ENCODE measurements at regions not wholly inside any gene's neighbourhood (a gene's known extent, or its start where the extent isn't known, plus 50 kb on each side); places are given as distances from the start of the nearest gene placed in this dataset.
A peak's percentile ranks its signal among the peaks of the same experiment; 100 is the strongest.
"Not testable (repeated sequence)": the region's sequence is repeated elsewhere in the genome, so short reads cannot be mapped to it uniquely, and the experiment has no call there.

- ATAC-seq: peak; percentile 24
- Mint-ChIP-seq H3K4me1 (no peaks in the 10 kb centered on the region), H3K27ac (no peak overlapping the region), H3K4me3 (no peak overlapping the region), H3K36me3 (no peaks in the 10 kb centered on the region), H3K9me3 (peaks cover 7% of the 10 kb centered on the region)
- no peak for DNase-seq (ENCODE audit: low spot score in 2 of 2)
These were observed 108.8 kb upstream of the CENPE start for GRCh38 chr4:103306870-103307375.

GRCh38 chr4:103305355-103305754, 107.2 kb upstream of the CENPE start:
- Mint-ChIP-seq H3K27ac (no peak overlapping the region), H3K36me3 (no peaks in the 10 kb centered on the region), H3K9me3 (peaks cover 7% of the 10 kb centered on the region), H3K4me3 (no peak overlapping the region), H3K4me1 (no peaks in the 10 kb centered on the region)
- ATAC-seq: no peak
- no peak for DNase-seq (ENCODE audit: low spot score in 2 of 2)

GRCh38 chr4:103303011-103303410, 104.9 kb upstream of the CENPE start:
- DNase-seq (ENCODE audit: low spot score in 2 of 2): no peak
- no peaks in the 10 kb centered on the region for H3K36me3 Mint-ChIP-seq
- no peak for ATAC-seq
- H3K27ac Mint-ChIP-seq: no peak overlapping the region
- no peaks in the 10 kb centered on the region for H3K4me1 Mint-ChIP-seq
- H3K9me3 Mint-ChIP-seq: no peaks in the 10 kb centered on the region
- no peak overlapping the region for H3K4me3 Mint-ChIP-seq

- Mint-ChIP-seq H3K9me3 (no peaks in the 10 kb centered on the region), H3K4me1 (no peaks in the 10 kb centered on the region), H3K4me3 (no peak overlapping the region), H3K36me3 (no peaks in the 10 kb centered on the region), H3K27ac (no peak overlapping the region)
- ATAC-seq (no peak), DNase-seq (ENCODE audit: low spot score in 2 of 2) (no peak)
These were observed 94.8 kb upstream of the CENPE start for GRCh38 chr4:103292959-103293358.

GRCh38 chr4:103292373-103292772, 94.2 kb upstream of the CENPE start:
- Mint-ChIP-seq H3K27ac (no peak overlapping the region), H3K4me1 (no peaks in the 10 kb centered on the region), H3K9me3 (no peaks in the 10 kb centered on the region), H3K36me3 (no peaks in the 10 kb centered on the region), H3K4me3 (no peak overlapping the region)
- DNase-seq (ENCODE audit: low spot score in 2 of 2): no peak
- ATAC-seq: no peak

- H3K9me3 Mint-ChIP-seq: no peaks in the 10 kb centered on the region
- H3K4me1 Mint-ChIP-seq: no peaks in the 10 kb centered on the region
- DNase-seq (ENCODE audit: low spot score in 2 of 2): no peak
- ATAC-seq: no peak
- H3K36me3 Mint-ChIP-seq: no peaks in the 10 kb centered on the region
- no peak overlapping the region for H3K27ac Mint-ChIP-seq
- H3K4me3 Mint-ChIP-seq: no peak overlapping the region
These were observed 91.0 kb upstream of the CENPE start for GRCh38 chr4:103289186-103289585.

GRCh38 chr4:103272174-103272573, 74.0 kb upstream of the CENPE start:
- DNase-seq (ENCODE audit: low spot score in 2 of 2) (no peak), ATAC-seq (no peak)
- Mint-ChIP-seq H3K9me3 (no peaks in the 10 kb centered on the region), H3K27ac (no peak overlapping the region), H3K4me1 (no peaks in the 10 kb centered on the region), H3K36me3 (no peaks in the 10 kb centered on the region), H3K4me3 (no peak overlapping the region)

GRCh38 chr4:103268746-103269145, 70.6 kb upstream of the CENPE start:
- Mint-ChIP-seq H3K36me3 (no peaks in the 10 kb centered on the region), H3K4me3 (no peak overlapping the region), H3K9me3 (no peaks in the 10 kb centered on the region), H3K27ac (no peak overlapping the region), H3K4me1 (no peaks in the 10 kb centered on the region)
- ATAC-seq: no peak
- no peak for DNase-seq (ENCODE audit: low spot score in 2 of 2)

GRCh38 chr4:103264905-103265304, 66.8 kb upstream of the CENPE start:
- ATAC-seq (no peak), DNase-seq (ENCODE audit: low spot score in 2 of 2) (no peak)
- Mint-ChIP-seq H3K36me3 (no peaks in the 10 kb centered on the region), H3K4me3 (no peak overlapping the region), H3K4me1 (no peaks in the 10 kb centered on the region), H3K27ac (no peak overlapping the region), H3K9me3 (no peaks in the 10 kb centered on the region)

- H3K4me3 Mint-ChIP-seq; DNase-seq (ENCODE audit: low spot score in 2 of 2); H3K4me1 Mint-ChIP-seq; ATAC-seq; H3K9me3 Mint-ChIP-seq; H3K36me3 Mint-ChIP-seq; H3K27ac Mint-ChIP-seq: not testable (repeated sequence)
These were observed 57.9 kb upstream of the CENPE start for GRCh38 chr4:103256068-103256467.

All from stimulated activated effector memory CD8-positive, alpha-beta T cell treated with anti-CD3 and anti-CD28 coated beads, Interleukin-12 subunit alpha, Interleukin-12 subunit beta, amount 100 ng/mL, for 72 hours (primary cell).